ENCODE measurements at regions not wholly inside any gene's neighbourhood (a gene's known extent, or its start where the extent isn't known, plus 50 kb on each side); places are given as distances from the start of the nearest gene placed in this dataset.
"Not testable (repeated sequence)": the region's sequence is repeated elsewhere in the genome, so short reads cannot be mapped to it uniquely, and the experiment has no call there.

- no peak for DNase-seq
These were observed 382.9 kb downstream of the OLFM4 start for GRCh38 chr13:53411463-53411862.

GRCh38 chr13:53415135-53415534, 386.5 kb downstream of the OLFM4 start:
- DNase-seq: no peak

- no peak for DNase-seq
These were observed 389.0 kb downstream of the OLFM4 start for GRCh38 chr13:53417601-53418000.

- DNase-seq: no peak
These were observed 393.8 kb downstream of the OLFM4 start for GRCh38 chr13:53422415-53422814.

GRCh38 chr13:53436396-53436795, 407.8 kb downstream of the OLFM4 start:
- no peak for DNase-seq

- DNase-seq: no peak
These were observed 411.0 kb downstream of the OLFM4 start for GRCh38 chr13:53439439-53440225.

- no peak for DNase-seq
These were observed 414.4 kb downstream of the OLFM4 start for GRCh38 chr13:53442979-53443378.

- no peak for DNase-seq
These were observed 417.1 kb downstream of the OLFM4 start for GRCh38 chr13:53445686-53446085.

- no peak for DNase-seq
These were observed 418.8 kb downstream of the OLFM4 start for GRCh38 chr13:53447456-53447855.

GRCh38 chr13:53447863-53448262, 419.2 kb downstream of the OLFM4 start:
- no peak for DNase-seq

GRCh38 chr13:53452263-53452808, 423.7 kb downstream of the OLFM4 start:
- DNase-seq: not testable (repeated sequence)

- DNase-seq: no peak
These were observed 432.2 kb downstream of the OLFM4 start for GRCh38 chr13:53460796-53461195.

- DNase-seq: no peak
These were observed 434.5 kb downstream of the OLFM4 start for GRCh38 chr13:53463106-53463505.

- no peak for DNase-seq
These were observed 438.0 kb downstream of the OLFM4 start for GRCh38 chr13:53466576-53466975.

- DNase-seq: no peak
These were observed 444.8 kb downstream of the OLFM4 start for GRCh38 chr13:53473397-53473796.

GRCh38 chr13:53474878-53475277, 446.3 kb downstream of the OLFM4 start:
- DNase-seq: no peak

GRCh38 chr13:53490752-53491151, 462.1 kb downstream of the OLFM4 start:
- no peak for DNase-seq

GRCh38 chr13:53494406-53494805, 465.8 kb downstream of the OLFM4 start:
- DNase-seq: no peak

- no peak for DNase-seq
These were observed 471.0 kb downstream of the OLFM4 start for GRCh38 chr13:53499576-53500133.

GRCh38 chr13:53501387-53501786, 472.8 kb downstream of the OLFM4 start:
- no peak for DNase-seq

- no peak for DNase-seq
These were observed 479.1 kb downstream of the OLFM4 start for GRCh38 chr13:53507741-53508140.

GRCh38 chr13:53512635-53513034, 484.0 kb downstream of the OLFM4 start:
- DNase-seq: no peak

- DNase-seq: no peak
These were observed 484.6 kb downstream of the OLFM4 start for GRCh38 chr13:53513226-53513625.

- no peak for DNase-seq
These were observed 491.5 kb downstream of the OLFM4 start for GRCh38 chr13:53520132-53520531.

GRCh38 chr13:53522034-53522433, 493.4 kb downstream of the OLFM4 start:
- DNase-seq: no peak

All from Kasumi-1 (cell line).